ENCODE measurements at regions not wholly inside any gene's neighbourhood (a gene's known extent, or its start where the extent isn't known, plus 50 kb on each side); places are given as distances from the start of the nearest gene placed in this dataset.

DNA sequence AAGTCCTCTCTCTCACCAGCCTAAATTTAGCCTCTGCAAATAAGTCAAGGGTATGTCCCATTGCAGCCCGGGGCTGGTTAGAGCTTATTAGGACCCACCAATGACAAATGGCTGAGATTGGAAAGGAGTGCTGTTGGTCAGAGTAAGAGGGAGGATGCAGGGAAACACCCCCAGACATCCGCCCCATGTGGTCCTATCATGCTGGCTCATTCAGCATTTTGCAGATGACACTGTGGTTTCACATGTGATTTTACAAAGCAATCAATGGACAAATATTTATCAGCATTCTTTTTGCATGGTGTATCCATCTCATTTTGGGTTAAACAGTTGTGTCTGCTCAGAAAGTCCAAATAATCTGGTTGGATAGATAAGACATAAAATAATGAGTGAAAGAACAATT is 152.2 kb upstream of the EXOC2 start:
- TF ChIP-seq, protein P1, sequence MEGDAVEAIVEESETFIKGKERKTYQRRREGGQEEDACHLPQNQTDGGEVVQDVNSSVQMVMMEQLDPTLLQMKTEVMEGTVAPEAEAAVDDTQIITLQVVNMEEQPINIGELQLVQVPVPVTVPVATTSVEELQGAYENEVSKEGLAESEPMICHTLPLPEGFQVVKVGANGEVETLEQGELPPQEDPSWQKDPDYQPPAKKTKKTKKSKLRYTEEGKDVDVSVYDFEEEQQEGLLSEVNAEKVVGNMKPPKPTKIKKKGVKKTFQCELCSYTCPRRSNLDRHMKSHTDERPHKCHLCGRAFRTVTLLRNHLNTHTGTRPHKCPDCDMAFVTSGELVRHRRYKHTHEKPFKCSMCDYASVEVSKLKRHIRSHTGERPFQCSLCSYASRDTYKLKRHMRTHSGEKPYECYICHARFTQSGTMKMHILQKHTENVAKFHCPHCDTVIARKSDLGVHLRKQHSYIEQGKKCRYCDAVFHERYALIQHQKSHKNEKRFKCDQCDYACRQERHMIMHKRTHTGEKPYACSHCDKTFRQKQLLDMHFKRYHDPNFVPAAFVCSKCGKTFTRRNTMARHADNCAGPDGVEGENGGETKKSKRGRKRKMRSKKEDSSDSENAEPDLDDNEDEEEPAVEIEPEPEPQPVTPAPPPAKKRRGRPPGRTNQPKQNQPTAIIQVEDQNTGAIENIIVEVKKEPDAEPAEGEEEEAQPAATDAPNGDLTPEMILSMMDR (IDR thresholded peaks at IDR 0.05; ENCODE audit: extremely low read depth, insufficient read depth, missing control alignments), result no peak

DNA sequence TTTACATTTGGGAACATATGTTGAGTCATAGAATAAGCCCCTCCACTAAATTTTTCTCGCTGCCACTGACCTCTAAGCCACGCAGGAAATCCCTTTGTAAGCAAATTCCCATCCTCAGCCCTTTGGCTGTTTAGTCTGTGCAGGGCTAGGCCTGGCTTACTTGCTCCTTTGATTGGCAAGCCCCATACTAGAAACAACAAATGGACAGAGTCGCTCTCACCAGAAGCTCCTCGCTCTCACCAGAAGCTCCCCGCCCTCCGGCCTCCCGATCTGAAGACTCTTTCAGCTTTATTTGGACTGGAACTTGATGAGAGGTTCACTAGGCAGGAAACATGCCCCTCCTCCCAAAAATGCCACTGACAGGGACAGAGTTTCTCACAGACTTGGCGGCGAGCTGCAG is 149.2 kb upstream of the EXOC2 start:
- TF ChIP-seq, protein P1 (IDR thresholded peaks at IDR 0.05; ENCODE audit: extremely low read depth, insufficient read depth, missing control alignments), result no peak
- in situ Hi-C loops (cut with MboI; ENCODE audit: low pct_unique_long_range_greater_than_20kb, low sequenced_read_pairs, unreplicated experiment), result no loop called here
- DNase-seq (ENCODE audit: low spot score), result no peak

More for the DNA sequence above, 152.2 kb upstream of the EXOC2 start:
- no peak for DNase-seq (ENCODE audit: low spot score)
- in situ Hi-C loops (cut with MboI; ENCODE audit: low pct_unique_long_range_greater_than_20kb, low sequenced_read_pairs, unreplicated experiment), result no loop called here

DNA sequence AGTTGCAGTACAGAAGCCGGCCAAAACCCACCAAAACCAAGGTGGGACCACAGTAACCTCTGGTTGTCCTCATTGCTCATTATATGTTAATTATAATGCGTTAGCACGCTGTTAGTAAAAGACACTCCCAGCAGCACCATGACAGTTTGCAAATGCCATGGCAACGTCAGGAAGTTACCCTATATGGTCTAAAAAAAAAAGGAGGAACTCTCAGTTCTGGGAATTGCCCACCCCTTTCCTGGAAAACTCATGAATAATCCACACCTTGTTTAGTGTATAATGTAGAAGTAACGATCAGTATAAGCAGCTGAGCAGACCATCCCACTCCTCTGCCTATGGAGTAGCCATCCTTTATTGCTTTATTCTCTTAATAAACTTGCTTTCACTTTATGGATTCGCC is 148.6 kb upstream of the EXOC2 start:
- TF ChIP-seq, protein P1 (IDR thresholded peaks at IDR 0.05; ENCODE audit: extremely low read depth, insufficient read depth, missing control alignments), result no peak
- DNase-seq (ENCODE audit: low spot score), result no peak
- in situ Hi-C loops (cut with MboI; ENCODE audit: low pct_unique_long_range_greater_than_20kb, low sequenced_read_pairs, unreplicated experiment), result no loop called here

DNA sequence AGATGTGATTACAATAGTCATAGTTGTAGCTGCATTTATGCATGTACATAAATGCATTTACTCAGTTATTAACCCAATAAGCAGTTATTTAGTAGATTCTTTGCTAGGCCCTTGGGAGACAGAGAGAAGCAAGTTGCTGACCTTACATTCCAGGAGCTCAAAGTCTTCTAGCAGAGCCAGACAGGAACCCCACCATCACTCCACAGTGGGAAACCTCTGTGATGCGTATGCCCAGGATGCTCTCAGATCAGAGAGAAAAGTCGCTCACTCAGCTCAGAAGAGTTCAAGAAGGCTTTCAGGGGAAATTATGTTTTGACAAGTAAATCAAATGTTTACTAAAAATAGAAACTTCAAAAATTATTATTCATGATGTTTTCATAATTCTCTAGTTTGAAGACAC is 146.3 kb upstream of the EXOC2 start:
- TF ChIP-seq, protein P1 (IDR thresholded peaks at IDR 0.05; ENCODE audit: extremely low read depth, insufficient read depth, missing control alignments), result no peak
- in situ Hi-C loops (cut with MboI; ENCODE audit: low pct_unique_long_range_greater_than_20kb, low sequenced_read_pairs, unreplicated experiment), result no loop called here
- DNase-seq (ENCODE audit: low spot score), result no peak

DNA sequence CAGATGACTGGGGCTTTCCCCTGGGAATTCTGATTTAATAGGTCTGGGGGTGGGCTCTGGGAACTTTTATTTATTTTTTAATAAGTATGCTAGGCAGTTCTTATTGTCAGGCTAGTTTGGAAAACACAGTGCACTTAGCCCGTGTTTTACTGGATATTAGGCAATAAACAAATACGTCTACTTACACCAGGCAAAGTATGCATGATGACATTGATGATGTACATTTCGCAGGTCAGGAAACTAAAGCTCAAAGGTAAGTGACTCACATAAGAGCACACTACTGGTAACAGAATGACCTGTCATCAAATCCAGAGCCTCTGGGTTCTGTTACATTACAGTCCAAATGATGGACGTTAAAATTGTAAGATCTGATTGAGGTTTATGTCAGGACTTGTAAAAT is 144.4 kb upstream of the EXOC2 start:
- DNase-seq (ENCODE audit: low spot score), result no peak
- in situ Hi-C loops (cut with MboI; ENCODE audit: low pct_unique_long_range_greater_than_20kb, low sequenced_read_pairs, unreplicated experiment), result no loop called here
- TF ChIP-seq, protein P1 (IDR thresholded peaks at IDR 0.05; ENCODE audit: extremely low read depth, insufficient read depth, missing control alignments), result no peak

DNA sequence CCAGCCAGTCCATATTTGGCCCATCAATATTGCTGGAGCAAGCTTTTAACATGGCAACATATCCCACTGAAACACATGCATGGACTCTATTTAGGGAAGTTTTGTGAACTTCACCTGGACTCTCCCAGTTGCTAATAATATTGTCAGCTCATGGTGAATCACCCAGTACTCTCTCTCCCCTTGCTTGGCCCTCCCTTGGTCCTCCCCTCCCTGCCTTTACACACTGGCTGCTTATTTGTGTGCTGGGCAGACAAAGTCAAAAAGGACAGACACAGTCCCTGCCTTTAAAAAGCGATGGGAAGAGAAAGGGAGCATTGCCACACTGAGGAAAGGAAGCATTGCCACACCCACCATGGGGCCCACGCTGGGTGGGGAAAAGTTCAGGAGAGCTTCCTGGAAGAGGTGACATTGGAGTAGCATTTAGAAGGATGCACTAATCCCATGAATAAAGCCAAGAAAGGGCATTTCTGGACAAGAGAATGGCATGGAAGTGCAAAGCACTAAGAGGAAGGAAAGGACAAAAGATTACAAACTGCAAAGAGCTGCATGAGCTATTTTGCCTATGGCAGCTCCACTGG is 143.4 kb upstream of the EXOC2 start:
- in situ Hi-C loops (cut with MboI; ENCODE audit: low pct_unique_long_range_greater_than_20kb, low sequenced_read_pairs, unreplicated experiment), result no loop called here
- TF ChIP-seq, protein P1 (IDR thresholded peaks at IDR 0.05; ENCODE audit: extremely low read depth, insufficient read depth, missing control alignments), result no peak
- DNase-seq (ENCODE audit: low spot score), result no peak
